ENCODE measurements at regions not wholly inside any gene's neighbourhood (a gene's known extent, or its start where the extent isn't known, plus 50 kb on each side); places are given as distances from the start of the nearest gene placed in this dataset.

GRCh38 chr3:26064297-26064696 lies 274.4 kb downstream of the OXSM start:
- intact Hi-C loops (cut with micrococcal nuclease), result no loop called here
- no TSS peak for BruUV-seq (replicated peaks)
- DNase-seq, result no peak
- Histone ChIP-seq H2AFZ (ENCODE audit: low read length) (no peak overlapping the region), H3K27me3 (ENCODE audit: low read length) (no peaks in the 10 kb centered on the region), H3K9me3 (ENCODE audit: low read length) (peaks cover 7% of the 10 kb centered on the region; the same call in 1 of the 2 replicates), H3K9me2 (replicated peaks; ENCODE audit: low read length) (no peaks in the 10 kb centered on the region), H3K4me1 (ENCODE audit: insufficient read depth, low read length) (no peaks in the 10 kb centered on the region), H3K79me2 (ENCODE audit: low read length) (no peaks in the 10 kb centered on the region), H3K27ac (ENCODE audit: low read length) (no peak overlapping the region), H3F3A (ENCODE audit: low read length, unreplicated experiment) (no peaks in the 10 kb centered on the region), H3K4me2 (ENCODE audit: low read length) (no peak overlapping the region), H3K36me3 (ENCODE audit: low read depth, low read length) (no peaks in the 10 kb centered on the region), H3K4me3 (ENCODE audit: low read length) (no peak overlapping the region), H4K20me1 (ENCODE audit: low read length) (no peaks in the 10 kb centered on the region), H3K9ac (ENCODE audit: low read length) (no peak overlapping the region)
- TF ChIP-seq EZH2phosphoT487 (IDR thresholded peaks at IDR 0.05; ENCODE audit: borderline replicate concordance, low read length) (no peak), EZH2 (IDR thresholded peaks at IDR 0.05; ENCODE audit: low read length, unreplicated experiment) (no peak), CTCF (conservative IDR thresholded peaks at IDR 0.05; ENCODE audit: low read depth, low read length) (no peak)
- POLR2A ChIA-PET (ENCODE audit: unreplicated experiment), result no interaction called here
- ATAC-seq, result no peak
- CTCF ChIA-PET, result no interaction called here

GRCh38 chr3:26068890-26069289 lies 279.0 kb downstream of the OXSM start:
- DNase-seq (no peak), ATAC-seq (no peak)
- ChIA-PET CTCF (no interaction called here), POLR2A (ENCODE audit: unreplicated experiment) (no interaction called here)
- no peaks in the 10 kb centered on the region for H3K79me2 ChIP-seq (ENCODE audit: low read length)
- no peaks in the 10 kb centered on the region for H3K27me3 ChIP-seq (ENCODE audit: low read length)
- intact Hi-C loops (cut with micrococcal nuclease), result no loop called here
- H3K4me1 ChIP-seq (ENCODE audit: insufficient read depth, low read length), result no peaks in the 10 kb centered on the region
- H4K20me1 ChIP-seq (ENCODE audit: low read length), result no peaks in the 10 kb centered on the region
- no TSS peak for BruUV-seq (replicated peaks)
- peaks cover 11% of the 10 kb centered on the region; the same call in 1 of the 2 replicates for H3K9me3 ChIP-seq (ENCODE audit: low read length)
- no peak overlapping the region for H3K9ac ChIP-seq (ENCODE audit: low read length)
- TF ChIP-seq EZH2 (IDR thresholded peaks at IDR 0.05; ENCODE audit: low read length, unreplicated experiment) (no peak), CTCF (conservative IDR thresholded peaks at IDR 0.05; ENCODE audit: low read depth, low read length) (no peak)
- H3K4me2 ChIP-seq (ENCODE audit: low read length), result no peak overlapping the region
- H3K4me3 ChIP-seq (ENCODE audit: low read length), result no peak overlapping the region
- H3K9me2 ChIP-seq (replicated peaks; ENCODE audit: low read length), result no peaks in the 10 kb centered on the region
- no peak overlapping the region for H2AFZ ChIP-seq (ENCODE audit: low read length)
- H3K27ac ChIP-seq (ENCODE audit: low read length), result no peak overlapping the region
- H3F3A ChIP-seq (ENCODE audit: low read length, unreplicated experiment), result no peaks in the 10 kb centered on the region
- no peaks in the 10 kb centered on the region for H3K36me3 ChIP-seq (ENCODE audit: low read depth, low read length)

GRCh38 chr3:26070854-26071253 lies 281.0 kb downstream of the OXSM start:
- POLR2A ChIA-PET (ENCODE audit: unreplicated experiment), result no interaction called here
- intact Hi-C loops (cut with micrococcal nuclease), result no loop called here
- CTCF ChIA-PET, result no interaction called here

More at GRCh38 chr3:26070854-26071253, 281.0 kb downstream of the OXSM start:
- Histone ChIP-seq H3F3A (ENCODE audit: low read length, unreplicated experiment) (no peaks in the 10 kb centered on the region), H3K4me2 (ENCODE audit: low read length) (no peak overlapping the region), H3K4me3 (ENCODE audit: low read length) (no peak overlapping the region), H3K79me2 (ENCODE audit: low read length) (no peaks in the 10 kb centered on the region), H3K27me3 (ENCODE audit: low read length) (no peaks in the 10 kb centered on the region), H2AFZ (ENCODE audit: low read length) (no peak overlapping the region), H3K4me1 (ENCODE audit: insufficient read depth, low read length) (no peaks in the 10 kb centered on the region), H3K36me3 (ENCODE audit: low read depth, low read length) (no peaks in the 10 kb centered on the region), H3K9me3 (ENCODE audit: low read length) (peaks cover 18% of the 10 kb centered on the region; the same call in 1 of the 2 replicates), H3K9me2 (replicated peaks; ENCODE audit: low read length) (no peaks in the 10 kb centered on the region), H4K20me1 (ENCODE audit: low read length) (no peaks in the 10 kb centered on the region), H3K27ac (ENCODE audit: low read length) (no peak overlapping the region), H3K9ac (ENCODE audit: low read length) (no peak overlapping the region)
- TF ChIP-seq EZH2phosphoT487 (IDR thresholded peaks at IDR 0.05; ENCODE audit: borderline replicate concordance, low read length) (no peak), EZH2 (IDR thresholded peaks at IDR 0.05; ENCODE audit: low read length, unreplicated experiment) (no peak), CTCF (conservative IDR thresholded peaks at IDR 0.05; ENCODE audit: low read depth, low read length) (no peak)
- DNase-seq, result no peak
- BruUV-seq (replicated peaks), result no TSS peak
- ATAC-seq, result no peak
